ENCODE measurements at regions not wholly inside any gene's neighbourhood (a gene's known extent, or its start where the extent isn't known, plus 50 kb on each side); places are given as distances from the start of the nearest gene placed in this dataset.
"Not testable (repeated sequence)": the region's sequence is repeated elsewhere in the genome, so short reads cannot be mapped to it uniquely, and the experiment has no call there.

- H3K4me3 ChIP-seq (ENCODE audit: low read length); H3K9ac ChIP-seq (ENCODE audit: low read length); H3K27me3 ChIP-seq (ENCODE audit: control insufficient read depth, insufficient read depth, low read length); H3K9me3 ChIP-seq (ENCODE audit: control insufficient read depth, low read depth, low read length); H3K27ac ChIP-seq (ENCODE audit: low read length); H3K36me3 ChIP-seq (ENCODE audit: control insufficient read depth, low read depth, low read length); H3K4me1 ChIP-seq (ENCODE audit: control insufficient read depth, low read depth, low read length): not testable (repeated sequence)
Measured at GRCh38 chr13:22961342-22961741, 219.4 kb upstream of the SGCG start.

GRCh38 chr13:22961835-22962537 is 218.8 kb upstream of the SGCG start:
- no peak overlapping the region for H3K4me3 ChIP-seq (ENCODE audit: low read length)
- no peaks in the 10 kb centered on the region for H3K27me3 ChIP-seq (ENCODE audit: control insufficient read depth, insufficient read depth, low read length)
- H3K4me1 ChIP-seq (ENCODE audit: control insufficient read depth, low read depth, low read length) = no peaks in the 10 kb centered on the region

GRCh38 chr13:22963384-22964053 is 217.3 kb upstream of the SGCG start:
- H3K9ac ChIP-seq (ENCODE audit: low read length); H3K9me3 ChIP-seq (ENCODE audit: control insufficient read depth, low read depth, low read length); H3K4me3 ChIP-seq (ENCODE audit: low read length); H3K27me3 ChIP-seq (ENCODE audit: control insufficient read depth, insufficient read depth, low read length); H3K27ac ChIP-seq (ENCODE audit: low read length); H3K4me1 ChIP-seq (ENCODE audit: control insufficient read depth, low read depth, low read length); H3K36me3 ChIP-seq (ENCODE audit: control insufficient read depth, low read depth, low read length): not testable (repeated sequence)

More at GRCh38 chr13:22961835-22962537, 218.8 kb upstream of the SGCG start:
- no peak overlapping the region for H3K9ac ChIP-seq (ENCODE audit: low read length)
- no peaks in the 10 kb centered on the region for H3K9me3 ChIP-seq (ENCODE audit: control insufficient read depth, low read depth, low read length)
- H3K27ac ChIP-seq (ENCODE audit: low read length) = no peak overlapping the region
- H3K36me3 ChIP-seq (ENCODE audit: control insufficient read depth, low read depth, low read length) = no peaks in the 10 kb centered on the region

GRCh38 chr13:22964245-22964966 is 216.4 kb upstream of the SGCG start:
- no peaks in the 10 kb centered on the region for H3K36me3 ChIP-seq (ENCODE audit: control insufficient read depth, low read depth, low read length)
- H3K27me3 ChIP-seq (ENCODE audit: control insufficient read depth, insufficient read depth, low read length) = no peaks in the 10 kb centered on the region
- no peak overlapping the region for H3K4me3 ChIP-seq (ENCODE audit: low read length)
- H3K4me1 ChIP-seq (ENCODE audit: control insufficient read depth, low read depth, low read length) = no peaks in the 10 kb centered on the region
- H3K9me3 ChIP-seq (ENCODE audit: control insufficient read depth, low read depth, low read length) = no peaks in the 10 kb centered on the region
- no peak overlapping the region for H3K9ac ChIP-seq (ENCODE audit: low read length)
- H3K27ac ChIP-seq (ENCODE audit: low read length) = no peak overlapping the region

GRCh38 chr13:22965011-22965857 is 215.5 kb upstream of the SGCG start:
- not testable (repeated sequence) for H3K27me3 ChIP-seq (ENCODE audit: control insufficient read depth, insufficient read depth, low read length); H3K36me3 ChIP-seq (ENCODE audit: control insufficient read depth, low read depth, low read length); H3K4me1 ChIP-seq (ENCODE audit: control insufficient read depth, low read depth, low read length); H3K9me3 ChIP-seq (ENCODE audit: control insufficient read depth, low read depth, low read length); H3K4me3 ChIP-seq (ENCODE audit: low read length); H3K9ac ChIP-seq (ENCODE audit: low read length); H3K27ac ChIP-seq (ENCODE audit: low read length)

- H3K4me1 ChIP-seq (ENCODE audit: control insufficient read depth, low read depth, low read length); H3K27me3 ChIP-seq (ENCODE audit: control insufficient read depth, insufficient read depth, low read length); H3K4me3 ChIP-seq (ENCODE audit: low read length); H3K36me3 ChIP-seq (ENCODE audit: control insufficient read depth, low read depth, low read length); H3K9ac ChIP-seq (ENCODE audit: low read length); H3K9me3 ChIP-seq (ENCODE audit: control insufficient read depth, low read depth, low read length); H3K27ac ChIP-seq (ENCODE audit: low read length): not testable (repeated sequence)
Measured at GRCh38 chr13:22965858-22966239, 214.9 kb upstream of the SGCG start.

GRCh38 chr13:22966753-22967152 is 214.0 kb upstream of the SGCG start:
- H3K27me3 ChIP-seq (ENCODE audit: control insufficient read depth, insufficient read depth, low read length); H3K9ac ChIP-seq (ENCODE audit: low read length); H3K4me3 ChIP-seq (ENCODE audit: low read length); H3K9me3 ChIP-seq (ENCODE audit: control insufficient read depth, low read depth, low read length); H3K36me3 ChIP-seq (ENCODE audit: control insufficient read depth, low read depth, low read length); H3K27ac ChIP-seq (ENCODE audit: low read length); H3K4me1 ChIP-seq (ENCODE audit: control insufficient read depth, low read depth, low read length): not testable (repeated sequence)

GRCh38 chr13:22967669-22968068 is 213.1 kb upstream of the SGCG start:
- no peak overlapping the region for H3K27ac ChIP-seq (ENCODE audit: low read length)
- no peaks in the 10 kb centered on the region for H3K4me1 ChIP-seq (ENCODE audit: control insufficient read depth, low read depth, low read length)
- no peaks in the 10 kb centered on the region for H3K36me3 ChIP-seq (ENCODE audit: control insufficient read depth, low read depth, low read length)
- H3K9me3 ChIP-seq (ENCODE audit: control insufficient read depth, low read depth, low read length) = no peaks in the 10 kb centered on the region
- no peak overlapping the region for H3K4me3 ChIP-seq (ENCODE audit: low read length)
- H3K9ac ChIP-seq (ENCODE audit: low read length) = no peak overlapping the region
- no peaks in the 10 kb centered on the region for H3K27me3 ChIP-seq (ENCODE audit: control insufficient read depth, insufficient read depth, low read length)

GRCh38 chr13:22979952-22980351 is 200.8 kb upstream of the SGCG start:
- Histone ChIP-seq H3K9ac (ENCODE audit: low read length) (no peak overlapping the region), H3K27me3 (ENCODE audit: control insufficient read depth, insufficient read depth, low read length) (no peaks in the 10 kb centered on the region), H3K27ac (ENCODE audit: low read length) (no peak overlapping the region), H3K4me1 (ENCODE audit: control insufficient read depth, low read depth, low read length) (no peaks in the 10 kb centered on the region), H3K9me3 (ENCODE audit: control insufficient read depth, low read depth, low read length) (peaks cover 8% of the 10 kb centered on the region), H3K4me3 (ENCODE audit: low read length) (no peak overlapping the region), H3K36me3 (ENCODE audit: control insufficient read depth, low read depth, low read length) (no peaks in the 10 kb centered on the region)

- Histone ChIP-seq H3K27ac (ENCODE audit: low read length) (no peak overlapping the region), H3K4me3 (ENCODE audit: low read length) (no peak overlapping the region), H3K4me1 (ENCODE audit: control insufficient read depth, low read depth, low read length) (no peaks in the 10 kb centered on the region), H3K9ac (ENCODE audit: low read length) (no peak overlapping the region), H3K27me3 (ENCODE audit: control insufficient read depth, insufficient read depth, low read length) (no peaks in the 10 kb centered on the region), H3K36me3 (ENCODE audit: control insufficient read depth, low read depth, low read length) (no peaks in the 10 kb centered on the region), H3K9me3 (ENCODE audit: control insufficient read depth, low read depth, low read length) (peaks cover 9% of the 10 kb centered on the region)
Measured at GRCh38 chr13:22980936-22981335, 199.8 kb upstream of the SGCG start.

GRCh38 chr13:22993148-22993547 is 187.6 kb upstream of the SGCG start:
- Histone ChIP-seq H3K9ac (ENCODE audit: low read length) (no peak overlapping the region), H3K4me1 (ENCODE audit: control insufficient read depth, low read depth, low read length) (peaks cover 6% of the 10 kb centered on the region), H3K9me3 (ENCODE audit: control insufficient read depth, low read depth, low read length) (no peaks in the 10 kb centered on the region), H3K27ac (ENCODE audit: low read length) (no peak overlapping the region), H3K36me3 (ENCODE audit: control insufficient read depth, low read depth, low read length) (no peaks in the 10 kb centered on the region), H3K27me3 (ENCODE audit: control insufficient read depth, insufficient read depth, low read length) (no peaks in the 10 kb centered on the region), H3K4me3 (ENCODE audit: low read length) (no peak overlapping the region)
